SH-SY5Y (cell line): ENCODE measurements at regions not wholly inside any gene's neighbourhood (a gene's known extent, or its start where the extent isn't known, plus 50 kb on each side); places are given as distances from the start of the nearest gene placed in this dataset.

ENCODE experiments used
- GATA2 ChIP-seq: IDR thresholded peaks from 2 replicates; pipeline ENCODE4 v1.6.1; 2011; ENCODE audit warnings: mild to moderate bottlenecking, low read depth, low read length
- GATA3 ChIP-seq: IDR thresholded peaks from 2 replicates; pipeline ENCODE4 v1.6.1; 2011; ENCODE audit warnings: low read depth, mild to moderate bottlenecking, low read length, moderate library complexity

GRCh38 chr1:222301652-222302051 is 246.3 kb downstream of the HHIPL2 start:
- TF ChIP-seq GATA2, result no peak
- no peak for TF ChIP-seq GATA3
